HT-29 (cell line): ENCODE measurements at regions not wholly inside any gene's neighbourhood (a gene's known extent, or its start where the extent isn't known, plus 50 kb on each side); places are given as distances from the start of the nearest gene placed in this dataset.

ENCODE experiments used
- DNase-seq: peaks from one replicate; pipeline ENCODE4 v3.0.0-alpha.2; 2015; ENCODE audit warnings: low spot score

DNA sequence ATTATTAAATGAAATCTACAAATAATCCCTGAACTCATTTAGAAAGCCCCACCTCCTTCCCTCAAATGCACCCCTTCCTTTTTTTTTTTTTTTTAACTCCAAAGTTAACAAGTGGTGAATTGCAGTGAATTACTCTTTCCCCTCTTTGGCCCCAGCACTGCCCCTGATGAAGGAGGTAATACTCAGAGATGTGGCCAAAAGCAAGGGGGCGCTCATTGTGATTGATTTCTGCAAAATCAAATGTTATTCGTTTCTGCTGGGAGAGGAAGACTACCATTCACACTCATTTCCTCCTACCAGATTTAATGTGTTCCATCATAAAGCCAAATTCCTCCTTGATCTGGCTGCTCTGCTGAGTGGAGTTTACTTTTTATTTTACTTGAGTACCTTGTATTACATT lies 259.4 kb downstream of the GPD2 start:
- DNase-seq = no peak

DNA sequence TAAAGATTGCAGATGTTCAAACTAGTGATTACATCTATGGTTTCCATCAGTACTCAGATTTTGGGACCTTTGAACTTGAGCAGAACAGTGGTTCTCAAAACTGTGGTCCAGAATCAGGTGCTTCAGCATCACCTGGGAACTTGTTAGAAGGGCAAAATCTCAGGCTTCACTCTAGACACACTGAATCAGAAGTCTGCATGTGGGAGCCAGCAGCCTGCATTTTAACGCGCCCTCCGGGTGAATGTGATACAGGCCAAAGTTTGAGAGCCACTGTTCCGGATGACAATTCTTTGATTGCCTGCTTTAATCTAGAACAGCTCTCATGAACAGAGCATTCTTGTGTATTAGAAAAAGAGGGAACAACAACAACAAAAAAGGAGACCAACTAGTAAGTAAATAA lies 261.7 kb downstream of the GPD2 start:
- no peak for DNase-seq

DNA sequence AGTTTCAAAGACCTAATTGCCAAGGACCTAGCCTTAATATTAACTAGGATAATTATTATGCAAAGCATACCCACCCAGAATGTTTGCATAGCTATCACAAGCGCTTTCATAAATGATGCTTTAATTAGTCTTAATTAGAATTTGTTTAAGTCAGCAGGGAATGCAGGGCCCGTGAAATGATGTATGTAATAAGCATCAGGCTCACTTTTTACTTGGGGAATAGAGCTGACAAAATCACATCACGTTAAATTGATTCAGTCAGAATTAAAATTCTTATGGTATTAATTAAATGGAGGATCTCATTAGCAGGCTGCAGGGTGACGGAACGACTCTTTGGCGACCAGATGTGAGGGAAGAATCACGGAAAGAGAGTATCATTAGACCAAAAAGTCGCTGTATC lies 264.5 kb downstream of the GPD2 start:
- DNase-seq = no peak

DNA sequence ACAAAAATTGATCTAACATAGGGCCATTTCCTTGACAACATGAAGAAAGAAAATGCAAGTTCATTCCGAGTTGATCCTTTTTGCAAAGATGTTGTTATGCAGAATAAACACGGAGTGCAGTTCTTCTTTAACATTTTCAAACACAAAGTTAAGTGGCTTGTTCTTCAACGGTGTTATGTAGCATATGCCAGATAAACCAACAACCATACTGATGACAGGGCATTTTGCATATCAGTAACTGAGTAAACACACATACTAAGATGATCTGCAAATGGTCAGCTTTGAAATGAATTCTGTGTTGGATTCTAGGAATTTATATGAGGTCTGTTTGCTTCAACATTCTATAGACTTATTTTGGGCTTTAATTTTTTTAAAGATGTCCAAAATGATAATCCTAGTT lies 266.4 kb downstream of the GPD2 start:
- DNase-seq = no peak

DNA sequence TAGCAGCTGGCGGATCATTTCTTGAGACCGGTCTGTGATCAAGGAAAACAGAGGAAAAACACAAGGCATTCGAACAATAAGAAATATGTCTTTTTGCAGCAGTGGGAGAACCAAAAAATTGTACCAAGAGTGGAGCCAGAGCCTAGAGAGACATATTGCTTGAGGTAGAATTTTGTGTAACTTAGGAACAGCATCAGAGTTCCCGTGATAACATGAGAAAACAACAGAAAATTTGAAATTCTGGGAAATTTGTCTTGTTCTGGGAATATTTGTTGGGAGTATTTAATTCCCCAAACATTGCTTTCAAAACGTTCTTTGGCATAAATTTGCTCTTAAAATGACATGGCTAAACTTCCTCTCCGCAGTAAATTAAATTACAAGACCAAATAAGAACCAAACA lies 267.5 kb downstream of the GPD2 start:
- no peak for DNase-seq

DNA sequence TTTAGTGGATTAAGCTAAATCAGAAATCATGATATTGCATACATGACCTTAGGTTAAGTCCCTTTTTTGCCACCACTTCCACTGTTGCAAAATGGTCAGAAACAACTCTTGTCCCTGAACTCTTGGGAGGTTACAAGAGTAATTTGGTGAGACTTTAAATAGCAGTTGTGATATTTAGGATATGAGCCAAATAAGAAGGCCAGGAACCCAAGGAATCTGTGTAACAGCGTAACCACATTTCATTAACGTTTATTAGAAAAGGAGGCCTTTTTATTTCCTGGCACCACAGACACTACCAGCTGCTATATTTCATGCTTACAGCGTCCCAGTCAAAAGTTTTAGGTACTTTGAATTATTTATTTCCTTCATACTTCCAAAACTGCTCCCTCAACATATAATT lies 268.0 kb downstream of the GPD2 start:
- no peak for DNase-seq

DNA sequence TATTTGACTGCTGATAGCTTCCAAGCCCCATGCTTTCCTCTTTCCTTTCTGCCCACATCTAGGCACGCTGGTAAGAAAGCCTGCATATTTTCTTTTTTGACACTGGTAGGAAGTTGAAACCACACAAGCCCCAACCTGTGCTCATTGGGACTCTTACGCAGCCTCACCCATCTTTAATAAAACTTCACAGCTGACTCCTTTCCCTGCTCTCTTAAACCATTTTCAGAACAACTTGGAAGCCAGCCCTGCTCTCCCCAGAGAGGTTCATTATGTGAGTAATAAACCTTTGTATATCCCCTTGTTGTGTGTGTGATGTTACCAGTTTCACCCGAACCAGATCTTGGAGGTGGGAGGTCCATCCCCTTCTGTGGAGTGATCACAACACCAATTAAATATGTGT lies 268.4 kb downstream of the GPD2 start:
- no peak for DNase-seq

DNA sequence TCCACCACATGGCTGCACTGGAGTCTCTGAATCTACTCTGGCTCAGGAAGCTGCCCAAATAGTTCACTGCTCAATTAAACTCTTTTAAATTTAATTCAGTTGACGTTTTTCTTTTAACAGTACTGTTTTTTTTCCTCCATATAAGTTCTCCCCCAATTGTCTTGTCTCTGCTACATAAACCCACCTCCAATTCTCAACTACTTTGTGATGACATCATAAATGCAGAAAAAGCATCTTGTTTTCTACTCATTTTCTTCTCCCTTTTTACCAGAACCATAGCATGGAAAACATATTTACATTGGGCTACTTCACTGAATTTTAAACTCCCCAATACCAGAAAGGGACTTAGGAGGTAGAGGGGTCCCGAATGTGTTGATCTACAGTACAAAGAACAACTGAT lies 270.4 kb downstream of the GPD2 start:
- DNase-seq = no peak

DNA sequence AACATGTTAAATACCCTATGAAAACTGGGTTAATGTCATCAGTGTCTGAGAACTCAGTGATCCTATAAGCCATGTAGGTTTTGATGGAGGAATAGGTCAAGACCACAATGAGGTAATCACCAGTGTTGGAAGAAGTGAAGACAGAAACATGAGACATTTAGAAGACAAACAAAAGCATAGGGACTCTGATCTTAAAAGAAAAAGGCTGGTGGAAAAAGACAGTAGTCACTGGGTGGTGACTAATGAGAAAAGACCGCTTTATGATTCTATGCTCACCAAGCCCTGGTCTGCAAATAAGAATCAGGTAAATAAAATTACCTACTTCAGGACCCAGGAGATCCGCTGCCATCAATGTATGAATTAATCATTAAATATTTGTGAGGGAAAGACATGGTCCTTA lies 271.9 kb downstream of the GPD2 start:
- no peak for DNase-seq

DNA sequence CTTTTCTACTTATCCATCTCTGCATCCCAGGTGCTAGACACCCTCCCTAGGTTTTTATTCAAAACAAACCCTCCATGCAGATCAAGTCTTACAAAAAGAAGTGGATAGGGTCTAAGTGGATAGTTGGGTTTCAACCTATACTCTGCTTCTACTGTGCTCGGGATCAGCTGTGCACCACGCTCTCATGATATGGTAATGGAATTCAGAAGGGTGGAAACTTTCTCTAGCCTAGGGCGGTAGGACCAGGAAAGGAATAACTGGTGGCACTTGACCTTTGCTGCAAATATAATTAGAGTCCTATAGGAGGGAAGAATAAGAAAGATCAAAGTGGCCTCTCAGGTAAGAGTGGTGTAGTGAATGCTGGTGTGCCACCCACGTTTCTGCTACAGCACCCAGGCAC lies 272.9 kb downstream of the GPD2 start:
- no peak for DNase-seq

DNA sequence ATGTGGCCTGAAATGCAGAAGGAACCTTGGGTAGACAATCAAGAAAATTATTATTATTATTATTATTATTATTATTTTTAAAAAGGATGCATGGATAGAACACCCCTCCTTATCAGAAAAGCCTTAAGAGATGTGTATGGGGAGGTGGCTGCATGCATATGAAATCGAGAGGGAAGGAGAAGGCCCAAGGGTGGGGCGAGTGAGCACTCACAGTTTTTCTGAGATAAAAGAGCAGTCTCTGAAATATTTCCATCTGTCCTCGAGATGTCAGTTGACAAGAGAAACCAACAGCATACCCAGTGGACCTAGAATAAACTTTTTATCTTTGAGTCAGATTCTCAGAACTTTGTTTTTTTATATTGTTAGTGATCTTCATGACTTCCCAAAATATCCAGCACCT lies 282.9 kb downstream of the GPD2 start:
- no peak for DNase-seq

DNA sequence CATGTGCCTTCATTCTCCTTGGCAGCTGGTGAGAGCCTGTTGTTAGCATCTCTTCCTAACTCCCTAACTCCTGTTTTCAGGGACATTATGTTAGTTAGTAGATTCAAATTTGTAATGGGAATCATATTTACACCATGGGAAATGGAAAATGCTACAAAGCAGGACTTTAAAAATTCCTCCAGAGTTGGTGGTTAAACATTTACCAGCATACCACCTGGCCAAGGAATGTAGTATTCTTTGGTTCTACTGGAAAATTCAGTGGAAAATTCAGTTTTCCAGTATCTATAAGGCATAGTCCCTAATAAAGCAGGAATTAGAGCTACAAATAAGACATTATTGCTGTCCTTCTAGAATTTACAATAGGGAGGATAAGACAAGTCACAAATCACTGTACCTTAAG lies 291.7 kb downstream of the GPD2 start:
- no peak for DNase-seq

DNA sequence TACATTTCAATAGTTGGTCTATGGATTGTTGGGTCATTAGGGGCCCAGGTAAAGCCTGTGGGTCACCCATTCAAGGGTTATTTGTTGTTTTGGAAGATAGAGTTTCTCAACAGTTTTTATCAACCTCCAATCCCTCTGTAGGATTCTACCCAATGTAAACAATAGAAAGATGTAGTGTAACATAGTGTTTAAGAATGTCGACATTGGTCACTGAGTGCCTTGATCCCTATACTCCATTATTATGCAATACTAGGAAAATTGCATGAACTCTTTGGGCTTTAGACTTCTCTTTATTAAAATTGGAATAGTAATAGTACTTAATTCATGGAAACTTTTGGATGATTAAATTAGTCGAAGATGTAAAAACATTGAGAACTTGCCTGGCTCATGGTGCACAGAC lies 292.1 kb downstream of the GPD2 start:
- DNase-seq = no peak

DNA sequence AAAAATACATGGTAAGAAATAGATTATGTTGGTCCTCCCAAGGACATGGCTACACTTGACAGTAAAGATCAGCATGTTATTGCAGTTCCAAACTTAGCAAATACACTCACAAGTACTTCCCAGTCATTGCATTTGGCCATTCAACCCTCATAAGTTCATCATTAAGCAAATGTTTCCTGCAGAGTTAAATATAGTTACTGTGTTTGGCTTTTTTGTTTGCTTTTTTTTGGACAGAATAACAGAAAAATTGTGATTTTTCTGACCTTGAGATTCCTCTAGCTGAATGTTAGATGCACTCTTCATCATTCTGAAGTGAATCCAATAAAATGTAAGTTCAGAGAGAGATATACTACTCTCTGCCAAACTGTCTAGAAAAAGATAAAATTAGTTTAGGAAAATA lies 295.3 kb downstream of the GPD2 start:
- no peak for DNase-seq

DNA sequence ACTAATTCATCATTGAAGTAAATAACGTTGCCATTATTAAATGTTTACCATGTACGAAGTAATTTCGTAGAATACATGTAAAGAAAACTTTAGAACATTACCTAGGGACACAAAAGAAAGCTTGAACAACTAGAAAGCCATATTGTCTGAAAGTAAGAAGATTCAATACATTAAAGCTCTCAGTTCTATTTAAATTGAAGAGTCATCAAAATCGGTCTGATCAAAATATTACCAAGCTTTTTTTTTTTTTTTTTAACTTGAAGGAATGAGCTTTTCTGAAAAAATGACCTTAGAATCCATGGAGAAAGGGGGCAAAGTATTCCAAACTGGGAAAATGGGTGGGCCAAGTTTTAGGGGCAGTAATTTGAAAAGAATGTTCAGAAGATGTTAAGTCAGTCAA lies 300.8 kb downstream of the GPD2 start:
- no peak for DNase-seq

DNA sequence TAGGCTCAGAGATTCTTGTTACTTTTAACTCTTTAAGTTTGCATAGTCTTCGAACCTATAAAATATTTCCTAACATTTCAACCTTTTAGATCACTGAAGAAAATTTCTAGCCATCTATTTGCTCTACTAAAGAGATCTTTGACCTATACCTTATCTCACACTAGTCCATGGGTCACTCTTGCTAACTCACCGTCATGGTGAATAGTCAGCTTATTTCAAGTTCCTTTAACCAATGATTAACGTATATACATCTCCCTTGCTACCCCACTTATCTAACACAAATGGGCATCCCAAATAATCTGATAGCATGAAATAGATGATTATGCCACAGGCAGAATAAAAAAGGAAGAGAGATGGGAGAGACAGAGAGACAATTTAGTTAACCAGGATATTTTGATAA lies 303.1 kb downstream of the GPD2 start:
- no peak for DNase-seq

DNA sequence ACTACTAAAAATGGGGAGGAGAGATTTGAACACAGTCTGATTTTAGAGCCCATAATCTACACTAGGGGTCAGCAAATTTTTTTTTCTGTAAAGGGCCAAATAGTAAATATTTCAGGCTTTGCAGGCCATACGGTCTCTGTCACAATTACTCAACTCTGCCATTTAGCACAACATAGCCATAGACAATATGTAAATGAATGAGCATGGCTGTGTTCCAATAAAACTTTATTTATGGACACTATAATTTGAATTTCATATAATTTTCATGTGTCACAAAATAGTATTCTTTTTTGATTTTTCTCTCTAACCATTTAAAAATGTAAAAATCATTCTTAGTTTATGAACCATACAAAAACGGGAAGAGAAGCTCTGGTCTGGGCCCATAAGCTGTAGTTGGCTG lies 309.4 kb downstream of the GPD2 start:
- DNase-seq = no peak

DNA sequence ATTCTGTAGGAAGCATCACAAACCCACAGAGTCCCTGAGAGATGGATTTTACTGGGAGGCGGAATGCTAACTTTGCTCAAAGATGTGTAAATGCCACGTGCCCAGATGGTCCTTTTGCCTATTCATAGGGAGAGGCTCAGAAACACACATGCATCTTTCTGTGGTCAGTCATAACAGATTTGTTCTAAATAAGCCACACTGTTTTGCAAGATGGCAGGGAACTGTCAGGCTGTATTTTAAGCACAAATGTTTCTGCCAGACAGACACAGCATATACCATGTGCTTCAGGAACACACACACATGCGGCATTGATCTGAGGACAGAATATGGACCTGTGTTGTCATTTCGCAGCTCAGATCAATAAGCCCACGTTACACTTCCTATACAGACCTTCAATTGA lies 312.0 kb downstream of the GPD2 start:
- DNase-seq = no peak

DNA sequence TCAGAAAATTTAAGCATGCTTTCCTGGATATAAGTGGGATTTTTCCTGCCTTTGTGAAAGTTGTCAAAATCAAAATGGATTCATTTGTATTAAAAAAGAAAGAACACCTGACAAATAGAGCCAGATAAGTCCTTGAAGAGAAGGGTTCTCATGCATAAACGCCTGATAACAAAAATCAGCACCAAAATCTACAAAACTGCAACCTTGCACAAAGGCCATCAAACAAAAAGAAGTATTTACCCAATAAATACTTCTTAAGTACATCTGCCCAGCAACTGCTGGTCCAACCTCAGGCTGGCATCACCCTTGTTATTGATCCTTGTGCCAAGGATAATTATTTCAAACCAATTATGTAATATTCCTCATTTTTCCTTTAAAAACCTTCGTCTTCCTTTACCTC lies 315.9 kb downstream of the GPD2 start:
- DNase-seq = no peak

DNA sequence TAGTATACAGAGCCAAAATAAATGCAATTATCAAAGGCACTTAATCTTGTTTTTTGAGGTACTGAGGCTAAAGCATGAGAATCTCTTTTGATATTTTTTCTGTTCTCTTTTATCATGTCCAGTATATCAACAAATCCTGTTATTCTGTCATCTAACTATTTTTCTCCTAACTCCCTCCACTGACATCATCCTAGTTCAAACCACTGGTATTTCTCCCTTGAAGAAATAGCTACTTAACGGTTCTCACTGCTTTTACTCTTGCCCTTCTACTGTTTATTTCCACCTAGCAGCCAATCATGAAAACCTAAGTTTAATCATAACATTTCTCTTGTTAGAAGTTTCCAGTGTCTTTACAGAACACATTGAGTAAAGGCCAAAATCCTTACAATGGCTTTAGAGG lies 317.6 kb downstream of the GPD2 start:
- DNase-seq = no peak

DNA sequence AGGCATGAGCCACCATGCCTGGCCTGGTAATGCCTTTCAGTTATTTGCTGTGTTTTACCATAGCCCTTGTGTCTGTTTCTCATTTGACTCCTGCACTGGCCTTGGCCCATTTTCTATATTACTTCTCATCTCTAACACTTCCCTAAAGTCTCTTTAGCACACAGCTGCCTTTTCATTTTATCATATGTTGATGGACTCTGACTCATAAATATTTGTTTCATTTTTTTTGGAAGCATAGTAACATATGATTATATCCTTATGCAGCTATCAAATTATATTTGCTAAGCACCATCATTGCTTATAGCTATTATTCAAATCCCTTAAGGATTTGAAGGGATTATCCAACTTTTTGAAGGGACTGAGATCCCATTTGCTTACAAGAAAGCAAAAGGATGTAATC lies 320.3 kb downstream of the GPD2 start:
- no peak for DNase-seq

DNA sequence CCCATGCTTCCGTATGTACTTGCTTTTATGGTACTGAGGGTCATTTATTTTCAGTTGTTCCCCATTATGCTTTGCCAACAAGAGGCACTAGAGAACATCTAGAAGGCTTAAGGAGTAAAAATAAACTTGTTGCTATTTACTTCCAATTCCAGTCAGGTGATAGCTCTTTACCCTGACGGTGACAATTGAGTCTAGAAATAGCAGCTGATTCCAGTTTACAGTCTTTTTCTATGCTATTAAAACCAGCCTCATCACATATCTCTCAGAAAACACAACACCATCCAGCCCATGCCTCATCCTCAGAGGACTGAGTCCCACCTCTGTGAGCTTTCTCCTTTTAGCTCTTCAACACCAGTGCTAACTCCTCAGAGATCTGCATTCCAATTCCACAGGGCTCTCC lies 327.0 kb downstream of the GPD2 start:
- no peak for DNase-seq

DNA sequence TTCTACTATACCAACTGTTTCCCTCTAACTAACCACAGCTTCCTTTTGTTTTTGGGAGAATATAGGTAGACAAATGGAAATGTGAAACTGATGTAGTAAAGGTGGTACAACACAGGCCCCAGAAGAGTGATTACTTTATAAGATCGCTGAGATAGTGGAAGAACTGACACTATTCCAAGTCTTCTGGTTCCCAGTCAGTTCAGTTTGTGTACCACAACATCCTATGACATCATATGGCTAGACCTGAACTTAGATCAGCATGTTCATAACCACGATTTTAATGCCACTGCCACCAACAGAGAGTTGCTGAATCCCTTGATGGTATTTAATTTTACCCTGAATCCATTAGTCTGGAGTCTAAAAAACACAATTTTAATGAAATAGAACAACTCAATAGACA lies 328.9 kb downstream of the GPD2 start:
- DNase-seq = no peak

DNA sequence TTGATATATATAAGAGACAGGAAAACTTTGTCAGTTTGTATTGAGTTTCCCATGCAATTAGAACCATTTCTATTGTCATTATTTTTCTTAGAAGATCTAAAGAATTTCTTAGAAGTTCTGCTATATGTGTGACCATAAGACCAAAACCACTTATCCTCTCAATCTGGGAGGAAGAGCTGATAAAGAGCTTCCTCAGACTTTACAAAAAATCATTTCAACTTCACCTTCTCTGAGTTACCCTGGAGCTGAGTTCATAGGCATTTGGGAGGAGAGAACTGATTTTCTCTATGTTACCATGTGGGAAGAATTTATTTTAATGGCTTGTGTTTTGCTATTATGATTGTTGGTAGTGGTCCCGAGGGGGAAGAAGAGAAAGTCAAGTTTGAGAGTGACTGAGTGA lies 329.3 kb downstream of the GPD2 start:
- DNase-seq = no peak

DNA sequence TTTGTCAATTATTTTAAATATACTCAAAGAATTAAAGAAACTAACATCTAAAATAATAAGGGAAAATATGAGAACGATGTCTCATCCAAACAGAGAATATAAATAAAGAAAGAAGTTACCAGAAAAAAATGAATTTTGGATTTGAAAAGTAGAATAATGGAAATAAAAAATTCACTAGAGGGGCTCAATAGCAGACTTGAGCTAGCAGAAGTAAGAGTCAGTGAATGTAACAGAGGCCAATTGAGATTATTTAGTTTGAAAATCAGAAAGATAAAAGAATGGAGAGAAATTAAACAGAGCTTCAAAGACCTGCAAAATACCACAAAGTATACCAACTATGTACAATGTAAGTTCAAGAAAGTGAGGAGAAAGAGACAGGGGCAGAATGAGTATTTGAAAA lies 333.6 kb downstream of the GPD2 start:
- DNase-seq = no peak
